ENCODE measurements at regions not wholly inside any gene's neighbourhood (a gene's known extent, or its start where the extent isn't known, plus 50 kb on each side); places are given as distances from the start of the nearest gene placed in this dataset.
"Not testable (repeated sequence)": the region's sequence is repeated elsewhere in the genome, so short reads cannot be mapped to it uniquely, and the experiment has no call there.

- Mint-ChIP-seq H3K9me3 (peaks cover 22% of the 10 kb centered on the region), H3K4me1 (ENCODE audit: low read depth) (no peaks in the 10 kb centered on the region), H3K4me3 (no peak overlapping the region), H3K36me3 (ENCODE audit: low read depth) (no peaks in the 10 kb centered on the region), H3K27me3 (ENCODE audit: insufficient read depth) (no peaks in the 10 kb centered on the region), H3K27ac (no peak overlapping the region)
- TF ChIP-seq, protein P1, sequence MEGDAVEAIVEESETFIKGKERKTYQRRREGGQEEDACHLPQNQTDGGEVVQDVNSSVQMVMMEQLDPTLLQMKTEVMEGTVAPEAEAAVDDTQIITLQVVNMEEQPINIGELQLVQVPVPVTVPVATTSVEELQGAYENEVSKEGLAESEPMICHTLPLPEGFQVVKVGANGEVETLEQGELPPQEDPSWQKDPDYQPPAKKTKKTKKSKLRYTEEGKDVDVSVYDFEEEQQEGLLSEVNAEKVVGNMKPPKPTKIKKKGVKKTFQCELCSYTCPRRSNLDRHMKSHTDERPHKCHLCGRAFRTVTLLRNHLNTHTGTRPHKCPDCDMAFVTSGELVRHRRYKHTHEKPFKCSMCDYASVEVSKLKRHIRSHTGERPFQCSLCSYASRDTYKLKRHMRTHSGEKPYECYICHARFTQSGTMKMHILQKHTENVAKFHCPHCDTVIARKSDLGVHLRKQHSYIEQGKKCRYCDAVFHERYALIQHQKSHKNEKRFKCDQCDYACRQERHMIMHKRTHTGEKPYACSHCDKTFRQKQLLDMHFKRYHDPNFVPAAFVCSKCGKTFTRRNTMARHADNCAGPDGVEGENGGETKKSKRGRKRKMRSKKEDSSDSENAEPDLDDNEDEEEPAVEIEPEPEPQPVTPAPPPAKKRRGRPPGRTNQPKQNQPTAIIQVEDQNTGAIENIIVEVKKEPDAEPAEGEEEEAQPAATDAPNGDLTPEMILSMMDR (IDR thresholded peaks at IDR 0.05): no peak
- DNase-seq: no peak
These were observed 246.3 kb downstream of the LRRC70 start for GRCh38 chr5:62824936-62825335.

DNA sequence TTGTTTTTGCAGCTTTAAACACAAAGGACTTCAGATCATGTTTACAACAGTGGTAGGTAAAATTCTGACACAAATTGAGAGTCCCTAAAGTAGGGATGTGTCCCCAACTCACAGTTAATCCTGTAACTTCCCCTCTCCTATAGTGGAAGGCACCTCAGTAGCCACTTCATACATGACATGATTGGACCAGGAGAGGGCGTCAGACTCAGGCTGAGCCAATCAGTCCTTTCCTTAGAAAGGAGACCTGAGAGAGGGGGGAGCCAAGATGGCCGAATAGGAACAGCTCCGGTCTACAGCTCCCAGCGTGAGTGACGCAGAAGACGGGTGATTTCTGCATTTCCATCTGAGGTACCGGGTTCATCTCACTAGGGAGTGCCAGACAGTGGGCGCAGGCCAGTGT is 238.4 kb downstream of the LRRC70 start:
- not testable (repeated sequence) for H3K27ac Mint-ChIP-seq

DNA sequence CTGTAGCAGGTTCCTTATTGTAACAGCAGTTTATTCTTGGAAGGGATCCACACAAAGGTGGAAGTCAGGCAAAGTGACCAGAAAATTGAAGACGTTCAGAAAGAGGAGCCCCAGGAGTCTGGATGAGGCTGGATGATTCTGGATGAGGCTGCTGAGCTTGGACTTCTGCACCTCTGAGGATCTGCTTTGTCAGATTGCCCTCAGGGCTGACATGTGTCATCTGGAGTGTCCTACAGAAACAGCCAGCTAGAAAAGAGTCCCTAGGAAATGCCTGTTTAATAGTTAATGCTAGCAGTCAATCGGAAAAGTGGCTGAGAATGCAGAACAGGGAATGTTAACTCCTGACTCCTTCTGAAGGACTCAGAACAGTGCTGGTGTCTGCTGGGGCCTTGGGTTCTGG is 236.4 kb downstream of the LRRC70 start:
- no peaks in the 10 kb centered on the region for H3K36me3 Mint-ChIP-seq (ENCODE audit: low read depth)
- H3K27ac Mint-ChIP-seq: no peak overlapping the region
- no peak overlapping the region for H3K4me3 Mint-ChIP-seq
- H3K9me3 Mint-ChIP-seq: peaks cover 33% of the 10 kb centered on the region
- no peaks in the 10 kb centered on the region; the same call in 1 of the 2 replicates for H3K27me3 Mint-ChIP-seq (ENCODE audit: insufficient read depth)
- TF ChIP-seq, protein P1 (IDR thresholded peaks at IDR 0.05): no peak
- no peak for DNase-seq
- H3K4me1 Mint-ChIP-seq (ENCODE audit: low read depth): no peaks in the 10 kb centered on the region

More for the DNA sequence above, 238.4 kb downstream of the LRRC70 start:
- H3K4me1 Mint-ChIP-seq (ENCODE audit: low read depth); DNase-seq; H3K27me3 Mint-ChIP-seq (ENCODE audit: insufficient read depth); H3K4me3 Mint-ChIP-seq; H3K36me3 Mint-ChIP-seq (ENCODE audit: low read depth): not testable (repeated sequence)
- H3K9me3 Mint-ChIP-seq: peaks cover 20% of the 10 kb centered on the region

- Mint-ChIP-seq H3K36me3 (ENCODE audit: low read depth) (no peaks in the 10 kb centered on the region), H3K27me3 (ENCODE audit: insufficient read depth) (no peaks in the 10 kb centered on the region; the same call in 1 of the 2 replicates), H3K4me1 (ENCODE audit: low read depth) (no peaks in the 10 kb centered on the region), H3K27ac (no peak overlapping the region), H3K4me3 (no peak overlapping the region), H3K9me3 (peaks cover 49% of the 10 kb centered on the region)
- TF ChIP-seq, protein P1 (IDR thresholded peaks at IDR 0.05): no peak
- no peak for DNase-seq
These were observed 234.1 kb downstream of the LRRC70 start for GRCh38 chr5:62812621-62813255.

DNA sequence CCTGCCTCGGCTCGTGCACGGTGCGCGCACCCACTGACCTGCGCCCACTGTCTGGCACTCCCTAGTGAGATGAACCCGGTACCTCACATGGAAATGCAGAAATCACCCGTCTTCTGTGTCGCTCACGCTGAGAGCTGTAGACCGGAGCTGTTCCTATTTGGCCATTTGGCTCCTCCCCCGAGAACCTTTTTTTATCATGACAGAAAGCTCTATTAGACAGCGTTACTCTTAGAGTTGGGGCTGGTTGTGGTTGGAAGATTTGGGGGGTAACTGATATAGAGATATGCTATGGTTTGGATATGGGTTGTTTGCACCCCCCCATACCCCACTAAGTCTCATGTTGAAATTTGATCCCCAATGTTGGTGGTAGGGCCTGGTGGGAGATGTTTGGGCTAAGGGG is 226.2 kb downstream of the LRRC70 start:
- peaks cover 17% of the 10 kb centered on the region for H3K9me3 Mint-ChIP-seq
- not testable (repeated sequence) for H3K27ac Mint-ChIP-seq; H3K4me1 Mint-ChIP-seq (ENCODE audit: low read depth); DNase-seq; H3K36me3 Mint-ChIP-seq (ENCODE audit: low read depth); H3K4me3 Mint-ChIP-seq; H3K27me3 Mint-ChIP-seq (ENCODE audit: insufficient read depth)

GRCh38 chr5:62795926-62796325 is 217.3 kb downstream of the LRRC70 start:
- H3K4me1 Mint-ChIP-seq (ENCODE audit: low read depth): no peaks in the 10 kb centered on the region
- TF ChIP-seq, protein P1 (IDR thresholded peaks at IDR 0.05): no peak
- no peaks in the 10 kb centered on the region; the same call in 1 of the 2 replicates for H3K36me3 Mint-ChIP-seq (ENCODE audit: low read depth)
- DNase-seq: no peak
- H3K9me3 Mint-ChIP-seq: peaks cover 14% of the 10 kb centered on the region
- no peak overlapping the region for H3K27ac Mint-ChIP-seq
- no peak overlapping the region for H3K4me3 Mint-ChIP-seq
- no peaks in the 10 kb centered on the region for H3K27me3 Mint-ChIP-seq (ENCODE audit: insufficient read depth)
